GM21528 (cell line): ENCODE measurements at regions not wholly inside any gene's neighbourhood (a gene's known extent, or its start where the extent isn't known, plus 50 kb on each side); places are given as distances from the start of the nearest gene placed in this dataset.
"Not testable (repeated sequence)": the region's sequence is repeated elsewhere in the genome, so short reads cannot be mapped to it uniquely, and the experiment has no call there.

Experiments used
- ATAC-seq: cut with Tn5 transposase; IDR thresholded peaks from one replicate; pipeline ENCODE4 v1.9.1; 2021; ENCODE audit warnings: mild to moderate bottlenecking, moderate library complexity; ENCODE audit not compliant: unreplicated experiment, low FRiP score

DNA sequence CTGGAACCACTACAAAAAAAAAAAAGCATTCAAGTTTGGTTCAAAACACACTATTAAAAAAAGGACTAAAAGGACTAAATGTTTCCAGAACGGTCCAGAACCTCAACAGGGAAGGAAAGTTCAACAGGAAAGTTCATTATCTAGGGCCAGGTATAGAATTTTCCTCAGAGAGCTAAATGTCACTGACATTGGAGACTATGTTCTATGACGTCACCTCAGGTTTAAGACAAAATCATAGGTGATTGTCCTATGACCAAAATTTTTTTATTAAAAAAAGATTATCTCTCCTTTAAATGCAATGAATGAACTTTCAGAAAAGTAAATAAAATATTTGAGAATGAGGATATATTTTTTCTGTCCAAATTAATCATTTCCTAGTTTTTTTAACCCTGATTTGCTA, 746.7 kb upstream of the USP15 start:
- no peak for ATAC-seq

DNA sequence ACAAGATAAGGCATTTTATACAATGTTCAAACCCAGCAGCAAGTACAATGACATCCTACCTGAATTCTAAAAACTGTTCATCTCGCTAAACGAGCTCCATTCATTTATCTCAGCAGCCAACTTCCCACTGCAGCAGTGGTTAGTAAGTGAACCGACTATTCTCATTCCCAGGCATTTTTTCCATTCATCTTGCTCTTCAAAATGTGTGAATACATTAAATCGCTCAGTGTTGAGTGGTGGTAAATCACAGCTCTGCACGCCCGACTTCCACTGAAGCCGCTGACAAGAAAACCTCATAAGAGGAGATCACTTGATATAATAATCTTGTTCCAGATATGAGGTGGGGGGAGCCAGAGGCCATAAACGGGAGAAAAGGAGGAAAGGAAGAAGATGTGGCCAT, 746.2 kb upstream of the USP15 start:
- ATAC-seq: no peak

DNA sequence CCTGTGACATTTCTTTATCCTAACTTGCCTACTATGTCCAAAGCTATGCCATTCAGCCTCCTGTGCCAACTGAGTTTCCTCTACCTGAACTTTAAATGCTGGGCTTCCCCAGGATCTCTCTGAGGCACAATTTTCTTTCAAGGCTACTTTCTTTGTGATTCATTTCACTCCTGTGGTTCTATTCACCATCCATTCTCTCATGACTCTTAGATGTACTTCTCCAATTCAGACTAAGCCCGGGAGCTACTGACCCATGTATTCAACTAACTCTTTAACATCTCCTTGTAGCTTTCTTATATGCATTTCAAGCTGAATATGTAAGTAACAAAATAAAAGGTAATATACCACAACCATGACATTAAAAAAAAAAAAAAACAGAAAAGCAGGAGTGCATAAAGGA, 738.9 kb upstream of the USP15 start:
- ATAC-seq: no peak

DNA sequence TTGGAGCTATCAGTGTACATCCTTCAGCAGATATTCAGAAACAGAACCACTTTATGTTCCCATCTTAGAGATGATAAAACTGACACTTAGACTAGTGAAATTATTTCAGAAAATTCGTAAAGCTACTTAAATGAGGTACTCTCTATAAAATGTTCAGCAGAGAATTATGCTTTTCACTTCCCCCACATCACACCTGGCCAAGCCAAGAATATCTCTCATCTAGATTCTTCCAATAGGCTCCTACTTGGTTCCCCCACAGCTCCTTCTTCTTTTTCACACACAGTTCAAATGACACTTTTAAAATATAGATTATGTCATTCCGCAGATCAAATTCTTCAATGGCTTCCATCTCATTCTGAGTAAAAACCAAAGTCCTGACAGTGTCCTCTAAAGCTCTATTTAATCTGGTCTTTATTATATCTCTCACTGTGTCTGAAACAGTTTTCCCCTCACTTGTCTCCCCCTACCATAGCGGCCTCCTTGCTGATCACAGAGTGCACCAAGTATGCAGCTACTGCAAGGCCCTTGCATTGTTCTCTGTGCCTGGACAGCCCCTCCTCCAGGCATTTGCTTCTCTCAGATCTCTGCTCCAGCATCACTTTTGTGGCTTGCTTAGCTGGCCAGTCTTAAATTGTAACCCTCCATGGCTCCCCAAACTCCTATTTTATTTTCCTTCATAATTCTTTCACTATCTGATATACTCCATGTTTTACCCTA, 736.8 kb upstream of the USP15 start:
- no peak for ATAC-seq

DNA sequence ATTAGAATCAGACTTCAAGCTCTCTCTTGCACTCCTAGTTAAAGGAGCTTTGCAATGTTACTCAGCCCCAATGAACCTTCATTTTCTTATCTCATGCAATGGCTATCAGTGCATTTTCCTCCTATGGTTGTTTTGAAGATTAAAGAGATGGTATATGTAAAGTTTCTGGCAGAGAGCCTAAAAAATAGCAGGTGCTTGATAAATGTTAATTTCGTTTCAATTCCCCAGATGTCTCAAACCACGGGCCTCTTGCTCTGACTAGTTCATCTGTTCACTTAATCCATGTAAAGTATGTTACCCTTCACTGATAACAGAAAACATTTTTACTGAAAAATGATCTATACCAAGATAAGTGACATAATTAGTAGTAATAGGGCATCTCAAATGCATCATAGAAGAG, 735.4 kb upstream of the USP15 start:
- no peak for ATAC-seq

DNA sequence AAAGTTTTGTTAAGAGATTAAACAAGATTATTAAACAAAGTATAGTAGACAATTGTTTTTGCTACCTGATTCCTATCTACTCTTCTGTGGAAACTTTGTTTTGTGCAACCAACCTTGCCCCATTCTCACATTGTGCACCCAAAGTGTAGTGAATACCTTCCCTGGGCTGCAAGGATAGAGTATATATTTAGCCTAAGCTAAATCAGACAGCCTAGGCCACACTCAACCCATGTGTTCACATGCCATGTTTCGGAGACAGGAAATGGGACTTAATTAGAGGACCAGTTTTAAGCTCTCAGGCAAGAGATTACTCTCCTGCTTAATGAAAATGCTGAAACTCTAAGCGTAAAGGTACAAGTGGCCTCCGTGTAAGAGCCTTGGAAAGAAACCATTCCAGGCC, 734.9 kb upstream of the USP15 start:
- no peak for ATAC-seq

DNA sequence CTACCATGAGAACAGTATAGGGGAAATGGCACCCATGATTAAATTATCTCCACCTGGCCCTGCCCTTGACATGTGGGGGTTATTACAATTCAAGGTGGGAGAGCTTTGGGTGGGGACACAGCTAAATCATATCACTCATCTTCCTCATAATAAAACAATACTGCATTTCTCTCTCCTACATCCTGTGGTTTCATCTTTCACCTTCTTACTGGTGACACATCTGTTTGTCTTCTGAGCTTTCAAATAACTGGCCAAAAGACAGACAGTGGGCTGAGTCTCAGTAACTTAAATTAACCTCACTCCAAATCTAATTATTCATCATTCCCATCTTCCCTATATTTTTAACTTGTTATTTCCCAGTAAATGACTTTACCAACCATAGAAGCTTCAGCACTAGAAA, 729.7 kb upstream of the USP15 start:
- no peak for ATAC-seq

DNA sequence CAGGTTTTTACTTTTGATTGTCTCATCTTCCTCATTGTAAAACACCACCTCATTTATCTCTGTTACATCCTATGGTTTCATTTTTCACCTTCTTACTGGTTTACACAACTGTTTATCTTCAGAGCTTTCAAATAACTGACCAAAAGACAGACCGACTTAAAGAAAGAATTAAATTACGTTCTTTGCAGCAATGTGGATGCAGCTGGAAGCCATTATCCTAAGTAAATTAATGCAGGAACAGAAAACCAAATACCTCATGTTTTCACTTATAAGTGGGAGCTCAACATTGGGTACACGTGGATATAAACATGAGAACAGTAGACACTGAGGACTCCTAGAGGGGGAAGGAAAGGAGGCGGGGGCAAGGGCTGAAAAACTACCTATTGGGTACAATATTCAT, 729.0 kb upstream of the USP15 start:
- no peak for ATAC-seq

DNA sequence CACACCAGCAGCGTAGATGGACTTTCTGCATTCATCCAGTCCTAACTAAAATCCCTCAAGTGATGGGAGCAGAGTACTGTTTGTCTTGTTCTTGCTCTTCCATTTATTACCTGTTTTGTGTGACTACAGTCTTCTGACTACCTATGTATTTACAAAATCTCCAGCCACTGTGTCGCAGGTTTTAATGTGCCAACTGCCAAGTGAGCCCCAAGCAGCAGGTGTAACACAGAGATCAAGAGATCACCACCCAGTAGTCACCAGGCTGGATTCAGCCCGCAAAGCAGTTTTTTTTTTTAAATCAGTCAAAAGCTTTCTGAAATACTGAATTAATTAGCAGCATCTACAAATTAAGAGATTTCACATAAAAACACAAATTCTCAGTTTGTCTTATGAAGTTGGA, 724.1 kb upstream of the USP15 start:
- ATAC-seq: no peak

DNA sequence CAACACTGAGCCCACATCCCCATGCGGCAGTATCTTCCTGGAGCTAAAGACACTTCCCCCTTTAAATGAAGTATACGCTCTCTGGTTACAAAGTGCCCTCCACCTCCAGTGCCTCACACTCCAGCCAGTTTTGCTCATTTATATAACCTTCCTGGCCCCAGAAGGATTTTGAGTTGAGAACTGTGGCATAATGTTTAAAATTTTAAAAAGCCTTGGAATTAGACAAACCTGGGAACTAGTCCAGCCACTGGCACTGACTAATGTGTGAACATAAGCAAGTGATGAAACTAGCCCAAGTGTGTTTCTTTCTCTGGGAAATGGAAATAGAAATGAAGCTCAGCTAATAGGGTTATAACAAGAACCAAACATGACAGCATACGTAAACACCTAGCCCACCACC, 723.7 kb upstream of the USP15 start:
- no peak for ATAC-seq

DNA sequence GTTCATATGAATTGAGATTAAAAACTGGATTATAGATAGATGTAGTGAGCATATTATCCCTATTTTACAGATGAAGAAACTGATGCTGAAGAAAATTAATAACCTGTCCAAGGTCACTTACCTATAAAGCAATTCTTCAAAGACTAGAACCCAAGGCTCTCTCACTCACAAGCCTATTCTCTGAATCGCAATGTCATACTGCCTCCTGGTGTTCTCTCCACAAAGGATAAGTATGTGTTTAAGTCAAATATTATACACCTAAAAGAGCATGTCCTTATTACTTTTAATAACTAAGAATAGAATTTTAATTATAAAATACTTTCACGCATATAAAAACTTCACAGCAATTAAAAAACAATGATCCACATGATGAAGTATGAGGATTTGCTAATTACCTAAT, 721.3 kb upstream of the USP15 start:
- ATAC-seq: no peak

DNA sequence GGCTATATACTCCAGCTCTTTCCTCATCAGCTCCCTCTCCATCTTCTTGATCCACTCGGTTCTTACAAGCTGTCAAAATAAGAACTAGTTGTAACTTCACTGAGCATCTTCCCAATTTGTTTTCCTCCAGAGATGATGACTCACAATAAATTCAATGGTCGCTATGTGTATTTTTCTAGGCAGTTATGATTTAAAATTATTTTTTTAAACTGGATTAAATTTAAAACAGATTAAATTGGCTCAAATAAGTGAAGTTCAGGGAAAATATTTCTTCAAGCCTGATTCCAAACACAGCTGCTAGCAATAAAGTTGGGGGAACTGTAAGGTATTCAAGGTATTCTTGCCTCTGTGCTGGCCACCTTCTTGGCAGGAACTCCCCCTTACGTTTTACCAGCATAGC, 717.7 kb upstream of the USP15 start:
- no peak for ATAC-seq

DNA sequence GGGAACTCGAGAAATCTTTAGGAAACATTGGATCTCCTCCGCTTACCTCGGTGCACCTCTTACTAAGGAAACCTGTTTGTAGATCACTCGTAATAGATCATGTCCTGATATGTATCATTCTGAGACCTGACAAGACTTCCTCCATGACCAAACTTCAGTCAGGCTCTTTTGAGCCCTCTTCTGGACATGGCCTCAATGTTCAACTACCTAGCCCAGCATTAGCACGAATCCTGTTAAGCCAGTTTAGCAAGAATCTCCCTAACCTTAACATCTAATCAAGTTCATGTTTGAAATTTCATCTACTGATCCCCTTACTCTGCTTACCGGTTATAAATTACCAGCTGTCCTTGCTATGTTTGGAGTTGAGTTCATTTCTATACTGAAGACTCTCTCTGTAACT, 713.9 kb upstream of the USP15 start:
- ATAC-seq: no peak

DNA sequence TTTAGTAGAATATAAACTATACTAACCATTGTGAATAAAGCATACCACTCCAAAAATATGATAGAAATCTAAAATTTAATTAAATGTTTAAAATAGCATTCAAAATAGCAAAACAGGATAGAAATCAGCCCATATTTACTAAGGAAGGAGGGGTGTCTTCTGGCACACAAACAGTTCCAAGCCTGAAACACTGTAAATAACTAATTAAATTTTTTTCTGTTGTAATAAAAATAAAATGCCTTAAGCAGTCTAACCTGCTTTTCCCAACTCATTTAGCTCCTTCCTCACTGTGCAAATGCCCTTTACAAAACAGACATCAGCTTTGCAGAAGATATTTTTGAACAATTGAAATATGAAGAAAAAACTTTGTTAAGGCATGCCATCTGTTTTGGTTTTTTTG, 707.1 kb upstream of the USP15 start:
- ATAC-seq: no peak

DNA sequence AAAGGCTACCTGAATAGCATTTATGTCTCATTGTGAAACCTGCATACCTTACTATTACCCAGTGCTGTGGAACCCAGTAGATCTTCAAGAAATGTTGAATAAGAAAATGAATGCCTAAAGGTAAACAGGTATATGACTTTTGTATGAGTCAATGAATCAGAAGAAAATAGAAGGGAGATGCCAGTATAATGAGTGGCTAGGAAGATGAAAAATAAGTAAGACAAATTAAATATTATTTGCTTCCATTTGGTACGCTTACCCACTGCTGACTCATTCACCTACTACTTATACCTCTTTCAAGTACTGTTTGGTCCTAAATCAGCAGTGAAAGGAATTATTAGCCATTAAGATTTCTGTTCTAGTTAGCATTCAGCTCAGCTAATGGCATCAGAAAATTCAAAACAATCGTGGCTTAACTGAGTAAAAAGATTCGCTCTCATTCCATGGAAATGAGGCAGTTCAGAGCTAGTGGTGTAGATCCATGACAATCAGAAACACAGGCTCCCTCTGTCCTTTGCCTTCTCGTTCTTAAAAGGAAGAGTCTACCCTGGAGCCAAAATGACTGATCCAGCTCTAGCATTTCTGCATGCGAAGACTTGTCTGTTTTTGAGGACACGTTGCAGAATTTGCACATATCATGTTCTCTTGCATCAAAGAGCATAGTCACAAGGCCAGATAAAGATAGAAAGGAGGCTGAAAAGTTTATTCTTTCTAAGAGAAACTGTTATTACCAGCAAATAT, 705.8 kb upstream of the USP15 start:
- no peak for ATAC-seq

DNA sequence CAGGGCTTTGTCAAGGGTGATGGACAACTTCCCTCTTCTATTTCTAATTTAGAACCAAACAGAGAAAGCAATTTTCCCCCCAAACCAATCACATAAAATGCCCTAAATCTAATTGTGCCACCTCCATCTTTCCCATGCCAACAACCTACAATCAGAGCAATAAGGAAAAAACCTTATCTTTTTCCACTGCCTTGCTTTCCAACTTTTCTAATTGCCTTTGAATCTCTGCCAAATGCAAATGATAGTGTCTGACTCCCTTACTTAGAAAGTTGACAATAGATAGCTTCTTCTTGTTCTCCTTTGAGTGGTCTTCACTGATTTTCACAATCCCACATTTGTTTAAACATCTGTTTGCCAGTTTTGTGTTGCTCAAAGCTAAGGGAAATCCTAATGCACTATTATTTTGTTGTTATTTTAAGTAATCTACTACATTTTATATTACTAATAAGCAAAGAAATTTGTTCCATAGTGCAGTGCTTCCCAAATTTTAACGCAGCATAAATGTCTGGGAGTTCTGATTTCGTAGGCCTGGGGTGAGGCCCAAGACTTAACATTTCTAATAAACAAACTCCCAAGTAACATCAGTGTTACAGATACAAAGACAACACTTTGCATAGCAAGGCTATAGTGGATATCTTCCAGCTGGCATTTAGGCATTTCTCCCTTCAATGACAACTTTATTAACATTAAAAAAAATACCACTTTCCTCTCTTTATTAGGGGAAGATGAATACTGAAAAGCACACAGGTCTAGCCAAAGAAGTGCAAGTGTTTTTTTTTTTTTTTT, 696.3 kb upstream of the USP15 start:
- ATAC-seq: no peak

DNA sequence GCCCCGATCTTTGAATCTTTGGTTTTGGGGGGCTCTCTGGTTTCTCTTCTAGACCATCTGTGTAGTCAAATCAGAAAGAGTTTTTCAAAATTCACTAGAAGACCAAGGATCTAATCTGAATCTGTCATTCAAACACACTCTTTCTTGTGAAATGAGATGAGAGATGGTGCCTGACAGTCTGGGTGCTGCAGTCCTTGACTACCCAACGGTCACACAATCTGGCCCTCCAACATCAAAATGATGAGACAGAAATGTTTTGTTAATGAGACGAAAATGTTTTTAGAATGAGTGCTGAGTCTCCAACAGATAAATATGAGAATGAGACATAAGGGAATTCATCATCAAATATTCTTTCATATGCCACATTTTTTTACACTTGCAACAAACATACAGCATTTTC, 695.7 kb upstream of the USP15 start:
- no peak for ATAC-seq

DNA sequence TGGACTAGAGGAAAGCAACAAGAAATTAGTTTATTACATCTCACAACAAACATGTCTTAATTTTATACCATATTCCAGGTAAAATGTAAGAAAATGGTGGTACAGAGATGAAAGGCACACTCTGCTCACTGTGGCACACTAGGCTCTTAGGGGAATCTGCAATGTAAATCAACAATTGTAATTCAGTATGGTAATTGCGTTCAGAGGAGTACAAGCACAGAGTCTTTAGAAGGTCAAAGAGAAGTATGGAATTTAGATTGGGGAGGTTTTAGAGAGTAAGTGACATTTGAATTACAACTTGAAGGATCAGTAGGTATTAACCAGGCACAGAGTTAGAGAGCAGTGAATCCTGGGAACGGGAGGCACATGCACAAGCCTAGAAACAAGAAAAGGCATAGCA, 694.0 kb upstream of the USP15 start:
- no peak for ATAC-seq

DNA sequence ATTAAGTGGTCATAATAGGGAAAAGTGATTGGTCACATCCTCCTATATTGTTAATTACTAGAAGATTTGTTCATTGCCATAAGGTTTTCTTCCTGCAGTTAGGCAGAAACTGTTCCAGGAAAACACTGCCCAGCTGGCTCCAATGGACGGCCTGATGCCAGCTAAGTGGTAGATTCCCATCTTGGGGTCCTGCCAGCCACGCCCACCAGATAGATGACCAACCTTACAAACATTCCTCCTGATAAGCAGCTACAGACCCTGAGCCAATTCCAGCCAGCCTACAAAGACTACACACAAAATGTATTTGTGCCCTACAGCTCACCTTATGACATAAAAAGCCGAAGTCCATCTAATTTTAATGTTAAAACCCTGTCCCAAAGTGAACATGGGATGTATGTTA, 685.9 kb upstream of the USP15 start:
- ATAC-seq: no peak

DNA sequence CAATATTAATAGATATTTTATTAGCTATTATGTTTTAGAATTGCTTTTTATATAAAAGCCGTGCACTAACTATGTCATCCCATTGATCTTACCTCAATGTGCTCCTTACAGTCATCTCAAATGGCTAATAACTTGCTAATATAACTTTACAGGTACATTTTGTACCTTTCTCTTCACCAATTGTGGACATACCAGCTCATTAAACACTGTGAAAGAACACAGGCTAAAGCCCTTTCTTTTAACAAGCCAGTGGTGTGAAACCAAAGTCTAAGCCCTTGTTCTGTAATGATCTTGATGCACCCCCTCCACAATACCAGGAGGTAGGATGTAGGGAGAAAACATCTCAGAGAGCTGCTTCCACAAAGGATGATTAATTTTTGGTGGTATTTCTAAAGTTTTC, 675.3 kb upstream of the USP15 start:
- ATAC-seq: no peak

DNA sequence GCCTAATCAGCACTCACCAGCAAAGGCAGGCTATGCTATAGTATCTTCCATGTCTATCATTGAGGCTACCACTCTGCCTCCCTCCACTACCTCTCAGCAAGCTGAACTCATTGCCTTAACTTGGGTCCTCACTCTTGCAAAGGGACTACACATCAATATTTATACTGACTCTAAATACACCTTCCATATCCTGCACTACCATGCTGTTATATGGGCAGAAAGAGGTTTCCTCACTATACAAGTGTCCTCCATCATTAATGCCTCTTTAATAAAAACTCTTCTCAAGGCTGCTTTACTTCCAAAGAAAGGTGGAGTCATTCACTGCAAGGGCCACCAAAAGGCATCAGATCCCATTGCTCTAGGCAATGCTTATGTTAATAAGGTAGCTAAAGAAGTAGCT, 669.3 kb upstream of the USP15 start:
- not testable (repeated sequence) for ATAC-seq

DNA sequence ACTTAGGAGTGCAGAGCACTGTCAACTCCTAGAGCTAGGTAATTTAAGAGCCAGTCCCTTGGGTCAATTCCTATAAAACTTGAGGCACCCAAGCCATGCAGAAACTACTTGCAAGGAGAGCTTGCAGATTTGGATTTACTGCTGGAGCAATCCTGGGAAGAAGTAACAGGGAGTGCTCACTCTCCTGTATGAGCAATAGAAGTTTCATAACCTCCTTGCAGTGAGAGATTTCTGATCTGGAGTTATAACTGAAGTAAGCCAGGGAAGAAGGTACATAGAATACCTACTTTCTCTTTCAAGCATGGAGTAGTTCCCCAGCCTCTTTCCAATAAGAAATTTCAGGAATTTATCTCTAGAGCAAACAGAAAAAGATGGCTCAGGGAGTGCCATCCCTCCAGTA, 650.1 kb upstream of the USP15 start:
- ATAC-seq: no peak
